ENCODE measurements at regions not wholly inside any gene's neighbourhood (a gene's known extent, or its start where the extent isn't known, plus 50 kb on each side); places are given as distances from the start of the nearest gene placed in this dataset.

- no peaks in the 10 kb centered on the region for H3K36me3 ChIP-seq
- intact Hi-C loops (cut with DNase I) = loop anchor here (5.0 kb wide), 1 partner anchor 43 kb away; no protein-coding TSS in a partner anchor
- H3K9me3 ChIP-seq = no peaks in the 10 kb centered on the region
- no peak for DNase-seq
- peaks cover 11 to 19% of the 10 kb centered on the region in 2 donors for H3K4me1 ChIP-seq
- H3K4me3 ChIP-seq (replicated peaks in 1 of 3) = no peak overlapping the region
- H3K27me3 ChIP-seq = no peaks in the 10 kb centered on the region
- H3K27ac ChIP-seq = no peak overlapping the region
- TF ChIP-seq POLR2A (IDR thresholded peaks at IDR 0.05) (no peak), CTCF (IDR thresholded peaks at IDR 0.05) (no peak)
- 95 to 99% methylated on average over 9 to 10 of the region's 10 CpGs for WGBS, 2 donors
Measured at GRCh38 chr1:234549447-234550021, 60.4 kb downstream of the IRF2BP2 start.

- H3K9me3 ChIP-seq = no peaks in the 10 kb centered on the region
- no peaks in the 10 kb centered on the region for H3K27me3 ChIP-seq
- DNase-seq = no peak
- peaks cover 18 to 31% of the 10 kb centered on the region in 2 donors for H3K4me1 ChIP-seq
- no peak for TF ChIP-seq POLR2A (IDR thresholded peaks at IDR 0.05)
- no peak for TF ChIP-seq CTCF (IDR thresholded peaks at IDR 0.05)
- H3K36me3 ChIP-seq = no peaks in the 10 kb centered on the region
- no peak overlapping the region for H3K27ac ChIP-seq
- intact Hi-C loops (cut with DNase I) = no loop called here
- WGBS, 2 donors = 83% methylated on average over 6 of the region's 6 CpGs
- H3K4me3 ChIP-seq (replicated peaks in 1 of 3) = no peak overlapping the region
Measured at GRCh38 chr1:234546890-234547788, 62.8 kb downstream of the IRF2BP2 start.

GRCh38 chr1:234546387-234546704 lies 63.6 kb downstream of the IRF2BP2 start:
- Histone ChIP-seq H3K4me3 (replicated peaks in 1 of 3) (no peak overlapping the region), H3K36me3 (no peaks in the 10 kb centered on the region), H3K27me3 (no peaks in the 10 kb centered on the region), H3K9me3 (no peaks in the 10 kb centered on the region), H3K27ac (no peak overlapping the region), H3K4me1 (peaks cover 18 to 31% of the 10 kb centered on the region in 2 donors)
- no peak for DNase-seq
- no peak for TF ChIP-seq CTCF (IDR thresholded peaks at IDR 0.05)
- no peak for TF ChIP-seq POLR2A (IDR thresholded peaks at IDR 0.05)
- 95% methylated on average over 7 of the region's 7 CpGs for WGBS, 2 donors
- intact Hi-C loops (cut with DNase I) = no loop called here

GRCh38 chr1:234545517-234546386 lies 64.2 kb downstream of the IRF2BP2 start:
- Histone ChIP-seq H3K4me3 (replicated peaks in 1 of 3) (no peak overlapping the region), H3K27ac (peak overlapping the region in 2 of 3 donors; percentile 61 to 71), H3K9me3 (no peaks in the 10 kb centered on the region), H3K27me3 (no peaks in the 10 kb centered on the region), H3K36me3 (no peaks in the 10 kb centered on the region), H3K4me1 (peaks cover 18 to 31% of the 10 kb centered on the region in 2 donors)
- 84 to 85% methylated on average over 14 of the region's 14 CpGs for WGBS, 2 donors
- intact Hi-C loops (cut with DNase I) = no loop called here
- no peak for TF ChIP-seq CTCF (IDR thresholded peaks at IDR 0.05)
- no peak for TF ChIP-seq POLR2A (IDR thresholded peaks at IDR 0.05)
- no peak for DNase-seq

Measured in thyroid gland (tissue), 4 donors.